ENCODE measurements at regions not wholly inside any gene's neighbourhood (a gene's known extent, or its start where the extent isn't known, plus 50 kb on each side); places are given as distances from the start of the nearest gene placed in this dataset.
A peak's percentile ranks its signal among the peaks of the same experiment; 100 is the strongest.

GRCh38 chr2:177149155-177149503, 63.5 kb upstream of the HNRNPA3 start:
- Mint-ChIP-seq H3K4me1 (peaks cover 16% of the 10 kb centered on the region), H3K27ac (no peak overlapping the region), H3K36me3 (ENCODE audit: low read depth) (no peaks in the 10 kb centered on the region), H3K9me3 (no peaks in the 10 kb centered on the region), H3K4me3 (peak overlapping the region; percentile 83), H3K27me3 (peaks cover 45% of the 10 kb centered on the region)
- no peak for DNase-seq
- no peak for ATAC-seq

GRCh38 chr2:177153805-177154204, 58.8 kb upstream of the HNRNPA3 start:
- Mint-ChIP-seq H3K36me3 (ENCODE audit: low read depth) (no peaks in the 10 kb centered on the region), H3K4me3 (no peak overlapping the region), H3K27ac (no peak overlapping the region), H3K9me3 (no peaks in the 10 kb centered on the region), H3K27me3 (peaks cover 23% of the 10 kb centered on the region), H3K4me1 (peaks cover 4% of the 10 kb centered on the region)
- no peak for DNase-seq
- ATAC-seq = no peak

- ATAC-seq (no peak), DNase-seq (no peak)
- H3K4me3 Mint-ChIP-seq = no peak overlapping the region
- peaks cover 2% of the 10 kb centered on the region for H3K4me1 Mint-ChIP-seq
- no peaks in the 10 kb centered on the region for H3K36me3 Mint-ChIP-seq (ENCODE audit: low read depth)
- no peak overlapping the region for H3K27ac Mint-ChIP-seq
- H3K27me3 Mint-ChIP-seq = peaks cover 15% of the 10 kb centered on the region
- H3K9me3 Mint-ChIP-seq = no peaks in the 10 kb centered on the region
Observed at GRCh38 chr2:177154809-177155208, 57.8 kb upstream of the HNRNPA3 start.

GRCh38 chr2:177155631-177156030, 57.0 kb upstream of the HNRNPA3 start:
- no peak for DNase-seq
- H3K9me3 Mint-ChIP-seq = no peaks in the 10 kb centered on the region
- no peak overlapping the region for H3K27ac Mint-ChIP-seq
- no peaks in the 10 kb centered on the region for H3K36me3 Mint-ChIP-seq (ENCODE audit: low read depth)
- no peak overlapping the region for H3K4me3 Mint-ChIP-seq
- H3K27me3 Mint-ChIP-seq = peaks cover 12% of the 10 kb centered on the region
- peaks cover 2% of the 10 kb centered on the region for H3K4me1 Mint-ChIP-seq
- ATAC-seq = no peak

- DNase-seq = no peak
- peaks cover 2% of the 10 kb centered on the region for H3K27me3 Mint-ChIP-seq
- H3K27ac Mint-ChIP-seq = no peak overlapping the region
- H3K36me3 Mint-ChIP-seq (ENCODE audit: low read depth) = no peaks in the 10 kb centered on the region
- H3K9me3 Mint-ChIP-seq = no peaks in the 10 kb centered on the region
- no peak for ATAC-seq
- peaks cover 14% of the 10 kb centered on the region for H3K4me1 Mint-ChIP-seq
- H3K4me3 Mint-ChIP-seq = no peak overlapping the region
Observed at GRCh38 chr2:177161741-177162460, 50.7 kb upstream of the HNRNPA3 start.
